Liver (tissue), 8 donors: ENCODE measurements at regions not wholly inside any gene's neighbourhood (a gene's known extent, or its start where the extent isn't known, plus 50 kb on each side); places are given as distances from the start of the nearest gene placed in this dataset.
A peak's percentile ranks its signal among the peaks of the same experiment; 100 is the strongest.

Source experiments
- DNase-seq: peaks from one replicate; pipeline ENCODE4 v3.0.0-alpha.2; 2017; ENCODE audit warnings: low spot score
- H3K27ac ChIP-seq, 2 donors: one replicate each; pipeline ENCODE4 v1.7.0; 2013; ENCODE audit warnings: inconsistent platforms in 2 of 2, low read length in 2 of 2, control low read depth in 1 of 2, low read depth in 1 of 2, mild to moderate bottlenecking in 1 of 2
- H3K27me3 ChIP-seq, 4 donors: one replicate each; pipeline versions ENCODE4 v1.6.1 to v1.7.0; 2013; ENCODE audit warnings: low read length in 3 of 4, inconsistent platforms in 1 of 4, mild to moderate bottlenecking in 1 of 4, moderate library complexity in 1 of 4; ENCODE audit not compliant: control insufficient read depth in 4 of 4, insufficient read depth in 4 of 4
- H3K36me3 ChIP-seq, 4 donors: one replicate each; pipeline versions ENCODE4 v1.6.1 to v1.7.0; 2013; ENCODE audit warnings: low read length in 3 of 4, mild to moderate bottlenecking in 3 of 4, low read depth in 1 of 4, moderate library complexity in 1 of 4; ENCODE audit not compliant: control insufficient read depth in 4 of 4, insufficient read depth in 3 of 4
- H3K4me1 ChIP-seq, 4 donors: one replicate each; pipeline versions ENCODE4 v1.6.1 to v1.7.0; 2013; ENCODE audit warnings: low read length in 3 of 4, mild to moderate bottlenecking in 3 of 4, moderate library complexity in 1 of 4; ENCODE audit not compliant: control insufficient read depth in 4 of 4, insufficient read depth in 4 of 4
- H3K4me3 ChIP-seq, 3 donors: one replicate each; pipeline versions ENCODE4 v1.6.1 to v1.7.0; 2013; ENCODE audit warnings: low read length in 3 of 3, control low read depth in 1 of 3, low read depth in 1 of 3, mild to moderate bottlenecking in 1 of 3
- H3K9ac ChIP-seq, 2 donors: one replicate each; pipeline ENCODE4 v1.7.0; 2013; ENCODE audit warnings: low read length in 2 of 2, mild to moderate bottlenecking in 2 of 2, moderate library complexity in 2 of 2, control low read depth in 1 of 2, low read depth in 1 of 2
- H3K9me3 ChIP-seq, 4 donors: one replicate each; pipeline versions ENCODE4 v1.6.1 to v1.7.0; 2013; ENCODE audit warnings: low read length in 3 of 4; ENCODE audit not compliant: control insufficient read depth in 4 of 4
- ATF3 ChIP-seq: IDR thresholded peaks from 2 replicates; pipeline ENCODE4 v1.6.1; 2016; ENCODE audit warnings: antibody characterized with exemption
- CTCF ChIP-seq: fragments of 150-350 bp; IDR thresholded peaks from 2 replicates; pipeline ENCODE4 v1.5.1; 2017; ENCODE audit warnings: improper control_type of control experiment, low read depth, low read length; ENCODE audit not compliant: missing input control
- FOXA1 ChIP-seq: IDR thresholded peaks from 2 replicates; pipeline ENCODE4 v1.6.1; 2016; ENCODE audit warnings: antibody characterized with exemption
- FOXA2 ChIP-seq: IDR thresholded peaks from 2 replicates; pipeline ENCODE4 v1.6.1; 2016; ENCODE audit warnings: antibody characterized with exemption
- GABPA ChIP-seq, 2 donors: IDR thresholded peaks in 1 of 2; conservative IDR thresholded peaks in 1 of 2; 2 replicates each; pipeline ENCODE4 v1.6.1; 2016; ENCODE audit warnings: antibody characterized with exemption in 2 of 2, mild to moderate bottlenecking in 1 of 2, moderate library complexity in 1 of 2
- HNF4A ChIP-seq, 2 donors: conservative IDR thresholded peaks; 2 replicates each; pipeline ENCODE4 v1.6.1; 2016; ENCODE audit warnings: antibody characterized with exemption in 2 of 2, mild to moderate bottlenecking in 2 of 2
- HNF4G ChIP-seq: IDR thresholded peaks from 2 replicates; pipeline ENCODE4 v1.6.1; 2016; ENCODE audit warnings: antibody characterized with exemption
- JUND ChIP-seq, 2 donors: IDR thresholded peaks; 2 replicates each; pipeline ENCODE4 v1.6.1; 2016; ENCODE audit warnings: antibody characterized with exemption in 2 of 2
- MAX ChIP-seq: IDR thresholded peaks from 2 replicates; pipeline ENCODE4 v1.6.1; 2016; ENCODE audit warnings: antibody characterized with exemption
- NR2F2 ChIP-seq: IDR thresholded peaks from 2 replicates; pipeline ENCODE4 v1.6.1; 2016; ENCODE audit warnings: antibody characterized with exemption
- RAD21 ChIP-seq, 2 donors: IDR thresholded peaks; 2 replicates each; pipeline ENCODE4 v1.6.1; 2016; ENCODE audit warnings: antibody characterized with exemption in 2 of 2, mild to moderate bottlenecking in 2 of 2
- REST ChIP-seq: IDR thresholded peaks from 2 replicates; pipeline ENCODE4 v1.6.1; 2016; ENCODE audit warnings: antibody characterized with exemption, mild to moderate bottlenecking
- RXRA ChIP-seq, 2 donors: IDR thresholded peaks; 2 replicates each; pipeline ENCODE4 v1.6.1; 2017 to 2018; ENCODE audit warnings: antibody characterized with exemption in 2 of 2, mild to moderate bottlenecking in 1 of 2
- SP1 ChIP-seq: IDR thresholded peaks from 2 replicates; pipeline ENCODE4 v1.6.1; 2018; ENCODE audit warnings: antibody characterized with exemption, mild to moderate bottlenecking
- TAF1 ChIP-seq: conservative IDR thresholded peaks from 2 replicates; pipeline ENCODE4 v1.6.1; 2016; ENCODE audit warnings: antibody characterized with exemption, mild to moderate bottlenecking
- YY1 ChIP-seq: IDR thresholded peaks from 2 replicates; pipeline ENCODE4 v1.6.1; 2016; ENCODE audit warnings: antibody characterized with exemption, mild to moderate bottlenecking
- ZBTB33 ChIP-seq: IDR thresholded peaks from 2 replicates; pipeline ENCODE4 v1.6.1; 2016; ENCODE audit warnings: antibody characterized with exemption
- WGBS: extraction: QIAGEN DNeasy Blood & Tissue Kit; methylation state at CpG from one replicate; pipeline ENCODE4 v1.1.7; 2013; 5-methylcytosine and 5-hydroxymethylcytosine counted together
- donor health status: healthy.
- donor health status: healthy.
- donor health status: healthy.
- donor health status: healthy.
- donor health status: healthy.

- no peak for TF ChIP-seq RXRA (IDR thresholded peaks at IDR 0.05)
- TF ChIP-seq FOXA1, result no peak
- no peak for TF ChIP-seq TAF1
- TF ChIP-seq FOXA2, result no peak
- no peak for TF ChIP-seq HNF4G
- TF ChIP-seq YY1, result no peak
- no peak for TF ChIP-seq GABPA (IDR thresholded peaks at IDR 0.05 in 1 of 2, conservative IDR thresholded peaks at IDR 0.05 in 1 of 2)
- no peak for TF ChIP-seq ZBTB33
- no peak for TF ChIP-seq REST
- TF ChIP-seq CTCF, result no peak
- TF ChIP-seq HNF4A (conservative IDR thresholded peaks at IDR 0.05), result no peak
- TF ChIP-seq SP1, result no peak
- TF ChIP-seq MAX, result no peak
- no peak for TF ChIP-seq ATF3
- TF ChIP-seq RAD21 (IDR thresholded peaks at IDR 0.05), result no peak
- no peak for TF ChIP-seq JUND (IDR thresholded peaks at IDR 0.05)
- TF ChIP-seq NR2F2, result no peak
- 74% methylated on average over 3 of the region's 3 CpGs for WGBS
Measured at GRCh38 chr7:17209101-17209500, 89.4 kb upstream of the AHR start.

GRCh38 chr7:17211307-17211836 lies 87.1 kb upstream of the AHR start:
- 98% methylated on average over 1 of the region's 1 CpG for WGBS
- Histone ChIP-seq H3K36me3 (no peaks in the 10 kb centered on the region), H3K27me3 (no peaks in the 10 kb centered on the region), H3K9me3 (no peaks in the 10 kb centered on the region), H3K9ac (no peak overlapping the region), H3K27ac (no peak overlapping the region), H3K4me3 (no peak overlapping the region), H3K4me1 (peaks cover 0 to 6% (median 2%) of the 10 kb centered on the region in 4 donors)
- TF ChIP-seq HNF4A (conservative IDR thresholded peaks at IDR 0.05) (peak; percentile 47 to 51), ATF3 (no peak), NR2F2 (no peak)
- DNase-seq, result no peak

More at GRCh38 chr7:17209101-17209500, 89.4 kb upstream of the AHR start:
- Histone ChIP-seq H3K4me1 (peaks cover 0 to 6% (median 2%) of the 10 kb centered on the region in 4 donors), H3K27me3 (no peaks in the 10 kb centered on the region), H3K4me3 (no peak overlapping the region), H3K36me3 (no peaks in the 10 kb centered on the region), H3K9ac (no peak overlapping the region), H3K27ac (no peak overlapping the region), H3K9me3 (no peaks in the 10 kb centered on the region)
- no peak for DNase-seq
